HG03139 (cell line): ENCODE measurements at regions not wholly inside any gene's neighbourhood (a gene's known extent, or its start where the extent isn't known, plus 50 kb on each side); places are given as distances from the start of the nearest gene placed in this dataset.
"Not testable (repeated sequence)": the region's sequence is repeated elsewhere in the genome, so short reads cannot be mapped to it uniquely, and the experiment has no call there.

Experiments
- ATAC-seq: cut with Tn5 transposase; IDR thresholded peaks from one replicate; pipeline ENCODE4 v1.9.1; 2021; ENCODE audit not compliant: unreplicated experiment

DNA sequence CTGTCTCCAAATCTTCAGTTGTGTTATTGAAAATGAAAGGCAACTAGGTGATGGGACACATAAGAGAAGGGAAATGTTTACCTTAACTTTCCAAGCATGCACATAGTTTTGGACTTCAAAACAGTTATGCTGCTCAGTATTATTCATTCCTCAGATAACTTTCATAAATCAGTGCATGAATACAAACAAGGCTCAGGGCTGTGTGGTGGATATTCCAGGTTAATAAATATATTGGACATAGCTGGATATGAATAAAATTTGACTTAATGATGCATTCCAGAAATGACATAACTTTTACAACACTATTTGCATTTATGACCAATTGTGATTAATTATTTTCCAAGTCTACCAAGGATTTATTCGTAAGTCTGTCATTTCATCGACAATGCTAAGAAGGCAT lies 301.2 kb upstream of the ZNF804A start:
- ATAC-seq, result no peak

DNA sequence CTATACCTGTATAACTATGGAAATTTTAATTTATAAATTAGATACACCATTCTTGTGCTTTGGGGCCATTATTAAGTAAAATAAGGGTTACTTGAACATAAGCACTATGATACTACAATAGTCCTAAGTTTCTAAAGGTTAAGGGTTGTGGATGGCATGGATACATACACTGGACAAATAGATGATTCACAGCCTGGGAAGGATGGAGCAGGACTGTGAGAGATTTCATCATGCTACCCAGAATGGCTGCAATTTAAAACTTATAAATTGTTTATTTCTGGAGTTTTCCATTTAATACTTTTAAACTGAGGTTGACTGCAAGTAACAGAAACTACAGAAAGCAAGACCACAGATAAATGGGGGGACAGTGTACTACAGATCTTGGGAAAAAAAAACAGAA lies 295.8 kb upstream of the ZNF804A start:
- no peak for ATAC-seq

DNA sequence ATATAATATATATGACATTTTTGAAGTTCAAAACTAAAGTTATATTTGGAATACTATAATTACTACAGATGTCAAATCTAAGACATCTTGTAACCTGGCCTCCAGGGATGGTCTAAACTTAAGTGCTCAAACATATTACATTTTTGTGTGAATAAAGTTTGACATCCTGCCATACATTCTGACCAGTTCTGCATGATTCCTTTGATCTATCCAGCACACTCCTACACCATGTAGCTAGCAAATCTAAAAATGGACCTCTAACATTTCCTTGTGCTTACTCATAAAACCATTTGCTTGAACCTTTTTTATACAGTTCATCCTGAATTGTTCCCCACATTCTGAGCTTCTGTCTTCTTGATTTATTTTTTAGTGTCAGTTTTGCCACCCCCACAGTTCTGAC lies 294.3 kb upstream of the ZNF804A start:
- no peak for ATAC-seq

DNA sequence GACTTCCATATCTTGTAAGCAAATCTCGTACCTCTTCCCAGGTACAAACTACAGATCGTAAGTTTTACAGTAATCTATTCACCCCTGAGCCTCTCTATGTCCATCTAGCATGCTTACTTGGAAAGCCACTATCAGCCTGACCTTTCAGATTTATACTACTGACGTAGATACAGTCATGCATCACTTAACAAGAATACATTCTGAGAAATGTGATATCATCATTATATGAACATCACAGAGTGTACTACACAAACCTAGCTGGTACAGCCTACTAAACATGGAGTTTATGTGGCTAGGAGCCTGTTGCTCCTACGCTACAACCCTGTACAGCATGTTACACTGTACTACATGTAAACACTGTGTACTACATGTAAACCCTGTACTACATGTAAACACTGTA lies 293.2 kb upstream of the ZNF804A start:
- no peak for ATAC-seq

DNA sequence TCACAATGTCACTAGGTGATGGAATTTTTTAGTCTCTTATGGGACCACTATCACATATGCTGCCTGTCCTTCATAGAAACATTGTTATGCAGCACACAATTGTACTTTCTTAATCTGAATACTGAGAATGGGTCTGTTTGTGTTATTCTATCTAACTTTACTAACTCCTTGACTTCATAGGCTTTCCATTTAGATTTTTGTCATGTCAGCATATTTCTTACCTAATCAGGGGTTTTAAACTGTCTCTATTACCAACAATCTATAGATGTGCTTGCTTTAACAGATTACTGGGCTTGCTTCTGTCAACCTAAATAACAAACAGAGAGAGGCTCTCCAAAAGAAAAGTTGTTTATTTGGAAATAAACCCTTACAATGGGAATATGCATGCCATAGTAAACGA lies 289.6 kb upstream of the ZNF804A start:
- no peak for ATAC-seq

DNA sequence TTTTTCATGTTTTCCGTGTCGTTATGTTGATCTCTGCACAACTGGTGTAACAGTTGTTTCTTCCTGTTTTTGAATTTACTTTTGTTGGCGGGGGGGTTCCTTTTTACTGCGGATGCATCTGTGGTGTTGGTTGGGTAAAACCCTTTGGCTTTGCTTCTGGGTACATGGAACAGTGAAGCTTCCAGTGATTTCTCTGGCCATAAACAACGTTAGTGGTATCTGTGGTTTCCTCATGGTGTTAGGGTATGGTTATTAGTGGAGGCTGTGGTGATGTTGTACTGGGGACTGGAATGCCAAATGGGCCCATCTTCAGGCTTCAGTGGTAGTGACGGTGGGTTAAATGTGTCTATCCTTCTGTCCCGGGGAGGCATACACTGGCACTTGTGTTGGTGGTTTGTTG lies 285.4 kb upstream of the ZNF804A start:
- ATAC-seq, result no peak

DNA sequence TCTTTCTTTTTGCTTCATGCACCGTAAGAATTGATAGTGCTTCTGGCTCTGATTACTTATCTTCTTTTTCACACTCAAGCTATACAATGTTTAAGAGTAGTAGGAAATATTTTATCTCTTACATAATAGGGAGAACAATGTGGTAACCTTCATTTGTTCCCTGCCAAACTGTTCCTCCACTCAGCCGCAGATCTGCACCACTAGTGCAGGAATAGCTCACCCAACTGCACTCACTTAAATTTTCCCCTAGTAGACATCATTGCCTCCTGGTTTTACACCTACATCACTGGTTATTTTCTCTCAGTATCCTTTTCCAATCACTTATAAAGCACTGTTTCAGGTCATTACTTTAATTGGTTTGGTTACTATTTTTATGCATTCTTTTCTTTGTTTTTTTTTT lies 283.5 kb upstream of the ZNF804A start:
- ATAC-seq, result no peak

DNA sequence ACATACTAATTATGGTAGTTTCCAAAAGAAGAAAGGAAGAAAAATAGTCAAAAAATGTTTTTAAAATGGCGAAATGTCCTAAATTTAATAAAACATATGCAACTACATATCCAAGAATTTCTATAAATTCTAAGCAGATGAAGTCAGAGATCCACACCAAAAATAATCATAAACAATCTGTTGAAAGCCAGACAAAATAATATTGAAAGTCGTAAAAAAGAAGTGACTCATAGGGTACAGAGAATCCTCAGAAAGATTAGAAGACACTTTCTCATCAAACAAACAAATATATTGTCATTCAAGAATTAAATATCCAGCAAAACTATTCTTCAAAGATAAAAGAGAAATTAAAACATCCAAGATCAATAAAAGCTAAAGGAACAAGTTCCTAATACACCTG lies 281.4 kb upstream of the ZNF804A start:
- no peak for ATAC-seq

DNA sequence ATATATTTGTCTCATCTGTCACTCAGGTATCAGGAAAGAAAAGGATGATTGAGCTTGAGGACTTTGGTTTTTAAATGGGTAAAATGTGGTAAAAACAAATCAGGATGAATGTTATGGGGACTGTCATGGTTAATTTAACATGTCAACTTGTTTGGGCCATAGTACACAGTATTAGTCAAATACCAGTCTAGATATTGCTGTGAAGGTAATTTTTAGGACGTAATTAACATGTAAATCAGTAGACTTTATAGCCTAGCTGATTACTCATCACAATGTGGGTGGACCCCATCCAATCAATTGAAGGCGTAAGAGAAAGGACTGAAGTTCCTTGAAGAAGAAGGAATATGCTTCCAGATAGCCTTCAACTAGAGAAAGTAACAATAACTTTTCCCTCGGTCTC lies 275.7 kb upstream of the ZNF804A start:
- ATAC-seq, result no peak

DNA sequence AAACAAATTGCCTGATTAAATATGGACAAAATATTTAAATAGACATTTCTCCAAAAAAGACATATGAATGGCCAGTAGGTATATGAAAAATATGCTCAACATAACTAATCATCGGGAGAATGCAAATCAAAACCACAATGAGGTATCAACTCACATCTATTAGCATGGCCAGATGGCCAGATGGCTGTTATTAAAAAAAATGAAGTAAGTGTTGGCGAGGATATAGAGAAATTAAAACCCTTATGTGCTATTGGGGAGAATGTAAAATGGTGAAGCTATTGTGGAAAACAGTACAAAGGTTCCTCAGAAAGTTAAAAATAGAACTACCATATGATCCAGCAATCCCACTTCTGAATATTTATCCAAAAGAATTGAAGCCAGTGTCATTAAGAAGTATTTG lies 272.3 kb upstream of the ZNF804A start:
- ATAC-seq, result no peak

DNA sequence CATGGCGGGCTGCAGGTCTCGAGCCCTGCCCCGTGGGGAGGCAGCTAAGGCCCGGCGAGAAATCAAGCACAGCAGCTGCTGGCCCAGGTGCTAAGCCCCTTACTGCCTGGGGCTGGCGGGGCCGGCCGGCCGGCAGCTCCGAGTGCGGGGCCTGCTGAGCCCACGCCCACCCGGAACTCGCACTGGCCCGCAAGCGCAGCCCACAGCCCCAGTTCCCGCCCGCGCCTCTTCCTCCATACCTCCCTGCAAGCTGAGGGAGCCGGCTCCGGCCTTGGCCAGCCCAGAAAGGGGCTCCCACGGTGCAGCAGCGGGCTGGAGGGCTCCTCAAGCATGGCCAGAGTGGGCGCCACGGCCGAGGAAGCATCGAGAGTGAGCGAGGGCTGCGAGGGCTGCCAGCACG lies 270.5 kb upstream of the ZNF804A start:
- not testable (repeated sequence) for ATAC-seq

DNA sequence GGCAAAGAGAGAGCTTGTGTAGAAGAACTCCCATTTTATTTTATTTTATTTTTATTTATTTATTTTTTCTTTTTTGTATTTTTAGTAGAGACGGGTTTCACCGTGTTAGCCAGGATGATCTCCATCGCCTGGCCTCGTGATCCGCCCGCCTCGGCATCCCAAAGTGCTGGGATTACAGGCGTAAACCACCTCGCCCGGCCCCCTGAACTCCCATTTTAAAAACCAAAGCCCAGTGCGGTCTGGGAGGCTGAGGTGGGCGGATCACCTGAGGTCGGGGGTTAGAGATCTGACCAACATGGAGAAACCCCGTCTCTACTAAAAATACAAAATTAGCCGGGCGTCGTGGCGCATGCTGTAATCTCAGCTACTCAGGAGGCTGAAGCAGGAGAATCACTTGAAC lies 267.8 kb upstream of the ZNF804A start:
- not testable (repeated sequence) for ATAC-seq

DNA sequence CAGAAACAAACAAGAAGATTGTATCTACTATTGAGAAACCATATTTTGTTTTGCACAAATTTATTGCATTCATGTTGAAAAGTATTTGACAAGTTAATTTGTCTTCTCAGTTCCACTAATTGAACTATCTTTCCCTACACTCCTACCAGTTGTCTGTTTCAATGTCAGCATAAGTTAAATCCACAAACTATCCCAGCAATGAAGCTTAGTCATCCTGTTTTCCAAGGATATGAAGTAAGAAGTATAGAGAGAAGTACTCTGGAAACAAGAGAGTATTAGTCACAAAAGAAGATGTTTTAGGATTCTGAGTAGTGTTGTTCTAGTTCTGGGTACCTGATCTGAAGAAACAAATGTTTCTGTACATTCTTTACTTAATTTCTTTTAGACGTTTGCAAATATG lies 261.6 kb upstream of the ZNF804A start:
- no peak for ATAC-seq

DNA sequence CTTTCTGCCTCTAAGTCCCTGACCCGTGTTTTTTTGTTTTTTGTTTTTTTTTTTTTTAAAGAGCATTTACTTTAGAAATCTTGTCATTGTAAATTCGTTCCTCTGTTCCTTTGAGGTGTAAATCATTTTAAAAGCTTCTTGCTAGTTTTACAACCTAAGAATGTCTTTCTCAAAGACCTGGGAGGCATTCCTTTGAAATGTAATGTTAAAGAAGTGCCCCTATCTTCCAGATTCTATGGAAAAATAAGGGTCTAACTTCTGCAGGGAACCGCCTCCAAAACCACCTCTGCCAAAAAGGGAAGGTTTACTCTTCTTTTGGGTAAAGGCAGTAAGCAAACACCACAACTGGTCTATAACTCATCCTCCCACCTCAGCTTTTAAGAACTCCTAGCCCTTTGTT lies 259.6 kb upstream of the ZNF804A start:
- ATAC-seq, result no peak

DNA sequence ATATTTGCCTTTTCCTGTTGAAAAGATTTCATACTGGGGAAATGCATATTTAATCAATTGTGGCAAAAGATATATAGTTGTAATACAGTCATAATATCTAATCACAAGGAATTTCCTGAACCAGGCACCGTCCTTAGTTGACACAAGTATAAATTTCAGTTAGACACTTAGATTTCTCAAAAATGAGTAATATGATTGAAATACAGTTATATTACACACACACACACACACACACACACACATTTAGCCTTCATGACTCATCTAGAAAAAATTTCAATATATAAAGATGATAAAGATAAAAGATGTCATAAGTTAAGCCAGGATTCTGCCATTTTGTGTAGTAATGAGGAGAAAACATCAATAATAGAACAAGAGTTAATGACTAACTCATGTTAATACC lies 258.4 kb upstream of the ZNF804A start:
- no peak for ATAC-seq

DNA sequence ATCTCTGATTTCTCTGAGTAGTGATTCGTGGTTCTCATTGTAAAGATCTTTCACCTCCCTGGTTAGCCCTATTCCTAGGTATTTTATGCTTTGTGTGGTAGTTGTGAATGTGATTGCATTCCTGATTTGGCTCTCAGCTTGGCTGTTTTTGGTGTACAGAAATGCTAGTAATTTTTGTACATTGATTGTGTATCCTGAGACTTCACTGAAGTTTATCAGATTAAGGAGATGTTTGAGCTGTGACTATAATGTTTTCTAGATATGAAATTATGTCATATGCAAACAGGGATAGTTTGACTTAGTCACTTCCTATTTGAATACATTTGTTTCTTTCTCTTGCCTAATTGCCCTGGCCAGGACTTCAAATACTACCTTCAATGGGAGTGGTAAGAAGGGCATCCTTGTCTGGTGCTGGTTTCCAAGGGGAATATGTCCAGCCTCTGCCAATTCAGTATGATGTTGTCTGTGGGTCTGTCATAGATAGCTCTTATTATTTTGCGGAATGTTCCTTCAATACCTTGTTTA lies 251.9 kb upstream of the ZNF804A start:
- ATAC-seq, result no peak

DNA sequence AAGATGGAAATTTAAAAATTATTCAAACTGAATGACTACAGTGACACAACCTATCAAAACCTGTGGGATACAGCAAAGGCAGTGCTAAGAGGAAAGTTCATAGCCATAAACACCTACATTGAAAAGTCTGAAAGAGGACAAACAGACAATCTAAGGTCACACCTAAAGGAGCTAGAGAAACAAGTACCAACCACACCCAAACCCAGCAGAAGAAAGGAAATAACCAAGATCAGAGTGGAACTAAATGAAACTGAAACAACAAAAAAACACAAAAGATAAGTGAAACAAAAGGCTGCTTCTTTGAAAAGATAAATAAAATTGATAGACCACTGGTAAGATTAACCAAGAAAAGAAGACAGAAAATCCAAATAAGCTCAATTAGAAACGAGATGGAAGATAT lies 247.2 kb upstream of the ZNF804A start:
- no peak for ATAC-seq

DNA sequence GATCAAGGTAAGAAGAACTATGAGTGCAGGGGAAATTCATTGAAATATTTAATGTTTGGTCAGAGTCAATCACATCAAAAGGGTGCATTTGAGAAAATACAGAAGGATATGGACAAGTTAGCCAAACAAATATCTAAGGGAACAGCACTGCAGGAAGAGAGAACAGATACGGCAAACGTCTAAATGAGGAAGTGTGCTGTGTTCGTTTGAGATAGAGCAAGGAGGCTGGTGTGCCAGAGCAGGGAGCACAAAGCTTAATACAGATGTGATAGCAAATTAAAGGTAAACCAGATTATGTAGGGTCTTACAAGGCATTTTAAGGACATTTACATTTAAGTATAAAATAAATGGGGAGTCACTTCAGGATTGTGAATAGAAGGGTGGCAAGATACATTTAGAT lies 241.3 kb upstream of the ZNF804A start:
- no peak for ATAC-seq

DNA sequence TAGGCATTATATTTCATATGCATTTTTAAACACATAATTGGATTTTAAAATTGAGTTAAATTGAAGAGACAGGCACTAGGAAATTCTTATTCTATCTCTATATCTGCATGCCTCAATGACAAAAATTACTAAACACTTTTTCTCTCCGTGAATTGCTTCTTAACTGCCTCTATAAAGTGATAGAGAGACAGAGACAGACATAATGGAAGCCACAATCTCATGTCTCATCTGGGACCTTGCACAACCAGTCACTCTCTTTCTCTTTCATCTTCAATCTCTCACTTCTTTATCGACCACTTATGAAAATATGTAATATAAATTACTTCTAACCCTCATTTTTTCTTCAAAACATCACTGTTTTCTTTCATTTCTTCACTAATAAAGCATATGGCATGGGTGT lies 238.9 kb upstream of the ZNF804A start:
- no peak for ATAC-seq

DNA sequence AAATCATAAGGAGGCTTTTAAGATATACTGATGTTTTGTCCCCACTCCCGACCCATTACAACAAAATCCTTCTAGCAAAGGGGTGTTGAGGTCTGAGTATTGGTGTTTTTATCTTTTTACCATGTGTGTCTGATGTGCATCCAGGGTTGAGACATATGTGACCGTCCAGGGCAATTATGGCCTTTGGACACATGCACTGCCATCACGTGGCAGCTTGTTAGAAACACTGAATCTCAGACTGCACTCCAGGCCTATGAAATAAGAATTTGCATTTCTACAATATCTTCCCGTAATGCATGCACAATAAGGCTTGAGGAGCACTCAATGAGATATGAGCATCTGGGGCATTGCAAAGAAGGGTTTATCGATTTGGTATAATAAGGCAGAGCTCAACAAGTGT lies 235.1 kb upstream of the ZNF804A start:
- ATAC-seq, result no peak

DNA sequence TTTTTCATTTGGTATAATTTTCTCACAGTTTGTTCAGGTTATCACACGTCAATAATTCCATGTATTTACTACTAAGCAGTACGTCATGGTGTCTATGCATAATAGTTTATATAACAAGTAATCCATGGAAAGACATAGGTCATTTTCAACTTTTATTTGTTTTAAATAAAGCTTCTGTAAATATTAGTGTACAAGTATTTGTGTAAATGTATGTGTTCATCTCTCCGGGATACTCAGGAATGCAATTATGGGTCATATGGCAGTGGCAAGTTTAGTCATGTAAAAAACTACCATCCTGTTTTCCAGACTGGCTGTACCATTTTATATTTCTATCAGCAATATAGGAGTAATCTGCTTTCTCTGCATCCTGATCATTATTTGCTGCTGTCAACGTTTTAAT lies 231.1 kb upstream of the ZNF804A start:
- no peak for ATAC-seq

DNA sequence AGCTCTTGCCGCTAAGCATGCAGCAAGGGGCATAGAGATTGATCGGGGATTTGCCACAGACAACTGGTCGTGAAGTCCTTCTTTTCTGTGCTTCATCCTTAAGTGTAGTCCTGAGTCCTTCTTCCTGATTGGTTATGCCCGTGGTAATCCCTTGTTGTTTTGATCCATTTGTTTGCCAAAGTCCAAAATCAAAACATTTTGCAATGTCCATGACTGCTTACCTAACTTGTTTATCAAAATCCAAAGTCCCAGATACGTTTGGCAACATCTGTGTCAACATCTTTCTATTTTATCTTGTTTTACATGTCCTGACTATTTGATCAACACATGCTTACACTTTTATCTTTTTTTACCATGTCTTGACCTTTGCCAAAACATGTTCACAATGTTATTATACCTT lies 229.0 kb upstream of the ZNF804A start:
- ATAC-seq, result no peak

DNA sequence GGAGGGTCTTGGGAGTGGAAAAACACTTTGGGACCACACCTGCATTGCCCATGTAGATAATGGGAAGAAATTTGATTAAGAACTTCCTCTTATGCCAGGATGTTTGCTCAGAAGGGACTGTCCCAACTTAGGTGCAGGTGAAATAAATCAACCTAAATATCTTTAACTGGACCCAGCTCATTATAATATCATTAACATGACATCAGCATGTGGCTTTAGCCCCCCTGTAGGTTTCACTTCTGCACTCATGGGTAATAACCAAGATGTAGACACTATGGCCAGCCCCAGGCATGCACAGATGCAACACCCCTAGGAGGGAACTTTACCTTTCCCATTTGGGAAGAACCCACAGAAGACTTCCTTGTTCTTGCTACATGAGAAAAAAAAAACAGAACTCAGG lies 227.4 kb upstream of the ZNF804A start:
- ATAC-seq, result no peak

DNA sequence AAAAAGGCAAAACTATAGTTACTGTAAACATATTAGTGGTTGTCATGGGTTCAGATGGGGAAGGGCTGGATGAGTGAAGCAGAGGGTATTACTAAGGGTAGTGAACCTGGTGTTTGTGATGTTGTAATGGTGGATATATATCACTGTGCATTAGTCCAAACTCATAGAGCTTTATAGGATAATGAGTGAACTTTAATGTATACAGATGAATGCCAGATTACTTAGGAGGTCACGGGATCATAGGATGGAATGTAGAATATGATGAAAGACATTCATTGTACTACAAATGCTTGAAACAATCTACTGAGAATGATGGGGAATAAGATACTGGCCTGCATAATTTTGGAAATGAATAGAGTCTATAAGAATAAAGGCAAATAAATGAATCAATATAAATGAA lies 226.7 kb upstream of the ZNF804A start:
- no peak for ATAC-seq
